HEK293 (cell line): ENCODE measurements at regions not wholly inside any gene's neighbourhood (a gene's known extent, or its start where the extent isn't known, plus 50 kb on each side); places are given as distances from the start of the nearest gene placed in this dataset.
"Not testable (repeated sequence)": the region's sequence is repeated elsewhere in the genome, so short reads cannot be mapped to it uniquely, and the experiment has no call there.

Experiments
- CTCF ChIA-PET: fragments of 350-600 bp; formaldehyde crosslinking; extraction: SDS; loops from one replicate; lab custom pipeline; 2021; ENCODE audit warnings: antibody characterized with exemption; lab: Yijun Ruan, JAX
- POLR2A ChIA-PET: fragments of 300-600 bp; formaldehyde crosslinking; extraction: SDS; loops from one replicate; lab custom pipeline; 2020; ENCODE audit warnings: antibody characterized with exemption, inconsistent platforms; lab: Yijun Ruan, JAX
- H3K27ac ChIP-seq: fragments of 200-500 bp; sonication (Bioruptor generic); 2 replicates; pipeline ENCODE4 v1.5.1; 2014; ENCODE audit warnings: low read depth, low read length, control low read depth, inconsistent platforms; ENCODE audit errors: extremely low read depth
- H3K36me3 ChIP-seq, 2 experiments: fragments of 200-500 bp in 1 of 2; sonication (Bioruptor generic) in 1 of 2; 1 replicate in 1 of 2; 2 replicates in 1 of 2; pipeline ENCODE4 v1.5.1; 2014 to 2017; ENCODE audit warnings: inconsistent platforms in 2 of 2, low read length in 2 of 2; ENCODE audit not compliant: control insufficient read depth in 2 of 2, insufficient read depth in 1 of 2
- H3K4me1 ChIP-seq: fragments of 200-500 bp; sonication (Bioruptor generic); 2 replicates; pipeline ENCODE4 v1.5.1; 2014; ENCODE audit warnings: mild to moderate bottlenecking, low read length, inconsistent platforms; ENCODE audit not compliant: control insufficient read depth, insufficient read depth
- H3K4me3 ChIP-seq: 2 replicates; pipeline ENCODE4 v1.5.1; 2011; ENCODE audit warnings: low read depth, mild to moderate bottlenecking, control low read depth, low read length, moderate library complexity
- H3K9me3 ChIP-seq: fragments of 200-500 bp; sonication (Bioruptor generic); 2 replicates; pipeline ENCODE4 v1.5.1; 2014; ENCODE audit warnings: low read depth, low read length, inconsistent platforms; ENCODE audit not compliant: control insufficient read depth, insufficient read depth
- ELK4 ChIP-seq: IDR thresholded peaks from 2 replicates; pipeline ENCODE4 v1.6.1; 2011; ENCODE audit warnings: mild to moderate bottlenecking, low read depth, low read length, borderline replicate concordance
- GLI2 ChIP-seq: fragments of 450-650 bp; formaldehyde crosslinking; IDR thresholded peaks from 2 replicates; pipeline ENCODE4; 2017; ENCODE audit warnings: missing biosample characterization, missing genetic modification characterization, low read depth, borderline replicate concordance
- HIC1 ChIP-seq: fragments of 450-650 bp; formaldehyde crosslinking; IDR thresholded peaks from 2 replicates; pipeline ENCODE4 v1.5.1; 2016; ENCODE audit warnings: missing biosample characterization, missing genetic modification characterization
- ZIC2 ChIP-seq: fragments of 450-650 bp; formaldehyde crosslinking; IDR thresholded peaks from 2 replicates; pipeline ENCODE4 v1.5.1; 2016; ENCODE audit warnings: missing biosample characterization, missing genetic modification characterization
- ZNF223 ChIP-seq: fragments of 450-650 bp; formaldehyde crosslinking; IDR thresholded peaks from 2 replicates; pipeline ENCODE4 v1.5.1; 2016; ENCODE audit warnings: missing biosample characterization, missing genetic modification characterization
- ZNF341 ChIP-seq: fragments of 450-650 bp; formaldehyde crosslinking; IDR thresholded peaks from 2 replicates; pipeline ENCODE4; 2016; ENCODE audit warnings: low read depth, missing biosample characterization, missing genetic modification characterization
- ZNF530 ChIP-seq: fragments of 450-650 bp; formaldehyde crosslinking; IDR thresholded peaks from 2 replicates; pipeline ENCODE4 v1.5.1; 2016; ENCODE audit warnings: low read depth, missing biosample characterization, missing genetic modification characterization
- ZNF677 ChIP-seq: fragments of 450-650 bp; IDR thresholded peaks from 2 replicates; pipeline ENCODE4 v1.5.0; 2018; ENCODE audit warnings: missing biosample characterization, mild to moderate bottlenecking, missing genetic modification characterization, moderate library complexity

GRCh38 chr2:242080575-242081214 lies 211.2 kb downstream of the RTP5 start:
- H3K36me3 ChIP-seq, CTCF ChIA-PET, H3K4me1 ChIP-seq, H3K4me3 ChIP-seq, H3K9me3 ChIP-seq, POLR2A ChIA-PET, H3K27ac ChIP-seq: not testable (repeated sequence)

GRCh38 chr2:242084034-242084433 lies 214.5 kb downstream of the RTP5 start:
- H3K27ac ChIP-seq, POLR2A ChIA-PET, H3K9me3 ChIP-seq, H3K4me1 ChIP-seq, H3K36me3 ChIP-seq, H3K4me3 ChIP-seq, CTCF ChIA-PET: not testable (repeated sequence)

GRCh38 chr2:242085024-242085674 lies 215.6 kb downstream of the RTP5 start:
- H3K36me3 ChIP-seq, H3K4me3 ChIP-seq, POLR2A ChIA-PET, CTCF ChIA-PET, H3K9me3 ChIP-seq, H3K4me1 ChIP-seq, H3K27ac ChIP-seq: not testable (repeated sequence)

- peaks cover 3% of the 10 kb centered on the region; the same call in 1 of the 2 replicates for H3K4me1 ChIP-seq
Measured at GRCh38 chr2:242085941-242086621, 216.6 kb downstream of the RTP5 start.

GRCh38 chr2:242088044-242088443 lies 218.5 kb downstream of the RTP5 start:
- POLR2A ChIA-PET, H3K9me3 ChIP-seq, H3K27ac ChIP-seq, H3K36me3 ChIP-seq, H3K4me1 ChIP-seq, CTCF ChIA-PET: not testable (repeated sequence)
- peak overlapping the region; percentile 30 for H3K4me3 ChIP-seq

More at GRCh38 chr2:242085941-242086621, 216.6 kb downstream of the RTP5 start:
- no peak overlapping the region for H3K27ac ChIP-seq
- H3K36me3 ChIP-seq, result no peaks in the 10 kb centered on the region
- no peak overlapping the region for H3K4me3 ChIP-seq
- ChIA-PET POLR2A (no interaction called here), CTCF (no interaction called here)
- TF ChIP-seq ZNF223 (tag by site-specific recombination), result no peak
- TF ChIP-seq ZNF677 (tag by site-specific recombination), result no peak
- TF ChIP-seq GLI2 (tag by site-specific recombination), result no peak
- TF ChIP-seq ELK4, result no peak
- TF ChIP-seq ZNF530 (tag by site-specific recombination), result no peak
- peak; percentile 98 for TF ChIP-seq ZIC2 (tag by site-specific recombination)
- peak; percentile 32; the same call in 1 of the 2 replicates for TF ChIP-seq ZNF341 (tag by site-specific recombination)
- 0 out of 2 replicates have a peak, but pooled peaks have one; percentile 18 for TF ChIP-seq HIC1 (tag by site-specific recombination)
- no peaks in the 10 kb centered on the region for H3K9me3 ChIP-seq
